OCI-M1 (cell line): ENCODE measurements at regions not wholly inside any gene's neighbourhood (a gene's known extent, or its start where the extent isn't known, plus 50 kb on each side); places are given as distances from the start of the nearest gene placed in this dataset.
A peak's percentile ranks its signal among the peaks of the same experiment; 100 is the strongest.

Experiments
- DNase-seq: peaks from one replicate; lab custom pipeline; 2025; lab: John Stamatoyannopoulos, UW

DNA sequence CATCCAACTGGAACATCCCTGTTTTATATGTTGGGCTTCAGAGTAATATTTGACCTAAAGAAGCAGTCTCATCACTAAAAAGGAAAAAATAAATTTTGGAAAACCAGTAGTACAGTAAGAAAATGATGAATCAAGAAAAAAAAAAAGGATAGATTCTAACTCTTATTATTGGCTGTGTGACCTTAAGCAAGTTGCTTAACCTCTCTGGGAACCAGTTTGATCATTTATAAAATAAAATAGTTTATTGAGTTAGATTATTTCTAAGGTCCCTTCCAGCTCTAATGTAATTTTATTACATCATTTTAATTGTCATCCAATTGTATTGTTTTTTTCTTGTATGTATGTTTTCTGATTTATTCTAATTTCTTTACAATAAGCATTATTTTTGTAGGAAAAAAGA lies 127.0 kb downstream of the PRELID2 start:
- DNase-seq = no peak

DNA sequence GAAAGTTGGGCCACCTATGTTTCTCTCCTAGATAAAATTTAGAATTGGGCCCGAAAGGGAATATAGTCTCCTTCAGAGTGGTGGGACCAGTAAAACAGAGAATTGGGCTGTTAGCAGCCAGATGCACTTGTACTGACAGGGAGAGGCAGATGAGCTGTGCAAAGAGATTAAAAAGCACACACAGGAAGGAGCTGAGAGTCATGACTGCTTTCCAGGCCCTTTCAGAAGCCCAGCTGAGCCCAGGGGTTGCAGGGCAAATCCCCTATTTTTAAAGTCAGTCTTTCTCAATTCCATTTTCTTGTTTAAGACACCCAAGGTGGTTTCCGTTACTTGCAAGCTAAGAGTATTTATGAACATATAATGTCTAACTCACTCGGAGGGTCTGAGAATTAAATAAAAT lies 130.4 kb downstream of the PRELID2 start:
- no peak for DNase-seq

DNA sequence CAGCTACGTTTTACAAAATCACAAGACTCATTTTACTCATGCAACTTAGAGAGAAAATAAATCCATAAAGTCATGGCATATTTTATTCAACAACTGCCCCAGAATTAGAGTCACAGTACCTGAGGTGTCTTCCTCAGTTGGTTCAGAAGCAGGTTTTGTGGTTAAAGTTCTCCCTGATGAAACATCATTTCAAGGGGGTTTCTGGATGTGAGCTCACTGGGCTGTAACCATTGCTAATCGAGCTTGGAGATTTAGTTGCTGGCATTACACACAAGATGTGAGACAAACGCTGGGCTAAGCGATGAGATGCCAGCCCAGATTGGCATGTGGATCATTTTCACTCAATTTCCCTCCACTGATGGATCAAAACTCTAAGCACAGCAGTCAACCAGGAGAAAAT lies 131.3 kb downstream of the PRELID2 start:
- no peak for DNase-seq

DNA sequence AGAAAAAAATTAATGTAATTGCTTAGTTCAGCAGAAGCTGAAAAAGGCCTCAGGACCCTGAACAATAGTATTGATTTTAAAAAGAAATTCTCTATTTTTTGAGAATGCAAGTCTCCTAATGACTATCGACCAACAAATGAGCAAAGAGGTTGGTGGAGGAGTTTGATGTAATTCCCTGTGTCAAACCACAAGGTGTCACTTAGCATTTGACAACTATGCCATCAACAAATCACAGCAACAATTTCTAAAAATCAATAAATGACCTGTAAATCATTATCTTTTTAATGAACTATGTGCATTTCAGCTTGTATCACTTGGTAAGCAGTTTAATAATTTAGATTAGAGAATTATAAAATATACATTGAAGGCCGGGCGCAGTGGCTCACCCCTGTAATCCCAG lies 133.7 kb downstream of the PRELID2 start:
- no peak for DNase-seq

DNA sequence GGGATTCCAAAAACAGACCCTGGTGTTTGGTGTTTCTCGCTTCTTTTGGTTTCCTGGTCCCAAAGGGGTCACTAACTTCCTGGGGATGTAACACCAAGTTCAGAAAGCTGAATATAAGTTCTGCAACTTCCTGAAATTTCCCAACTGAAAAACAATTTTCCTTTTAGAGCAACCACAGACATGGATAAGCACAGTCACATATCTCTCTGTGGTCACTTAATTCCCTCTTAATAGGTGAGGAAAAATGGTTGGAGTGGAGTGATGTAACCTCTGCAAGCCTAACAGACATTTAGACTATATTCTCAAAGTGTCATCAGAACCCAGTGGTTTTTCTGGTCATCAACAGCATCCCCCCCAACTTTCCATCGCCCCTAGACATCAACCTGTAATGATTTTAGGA lies 135.3 kb downstream of the PRELID2 start:
- no peak for DNase-seq

DNA sequence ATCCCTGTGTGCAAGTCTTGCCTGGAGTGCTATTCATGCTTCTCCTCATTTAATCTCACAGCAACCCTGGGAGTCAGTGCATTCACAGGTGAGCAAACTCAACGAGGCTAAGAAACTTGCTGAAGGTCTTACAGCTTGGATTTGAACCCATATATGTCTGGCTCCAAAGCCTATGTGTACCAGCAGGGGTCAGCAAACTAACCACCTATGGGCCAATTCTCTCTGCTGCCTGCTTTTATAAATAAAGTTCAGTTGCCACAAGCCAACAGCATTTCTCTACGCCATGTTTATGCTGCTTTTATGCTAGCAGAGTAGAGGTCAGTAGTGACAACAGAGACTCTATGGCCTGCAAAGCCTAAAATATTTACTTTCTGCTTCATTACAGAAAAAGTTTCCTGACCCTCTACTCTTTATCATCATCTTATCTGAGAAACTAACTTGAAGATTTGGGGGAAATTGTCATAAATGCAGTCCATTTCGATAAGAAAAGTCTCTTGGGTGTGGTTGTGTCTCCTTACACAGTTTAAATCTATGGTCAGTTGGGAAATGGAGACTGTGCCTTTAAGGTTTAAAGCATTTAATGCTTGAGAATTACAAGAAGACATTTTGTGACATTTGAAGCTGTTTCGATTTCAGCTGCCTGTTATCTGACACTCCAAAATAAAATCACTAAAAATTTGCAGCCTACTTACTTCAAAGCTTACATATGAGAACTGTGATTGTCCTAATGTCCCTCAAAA lies 137.7 kb downstream of the PRELID2 start:
- peak; percentile 87 for DNase-seq

DNA sequence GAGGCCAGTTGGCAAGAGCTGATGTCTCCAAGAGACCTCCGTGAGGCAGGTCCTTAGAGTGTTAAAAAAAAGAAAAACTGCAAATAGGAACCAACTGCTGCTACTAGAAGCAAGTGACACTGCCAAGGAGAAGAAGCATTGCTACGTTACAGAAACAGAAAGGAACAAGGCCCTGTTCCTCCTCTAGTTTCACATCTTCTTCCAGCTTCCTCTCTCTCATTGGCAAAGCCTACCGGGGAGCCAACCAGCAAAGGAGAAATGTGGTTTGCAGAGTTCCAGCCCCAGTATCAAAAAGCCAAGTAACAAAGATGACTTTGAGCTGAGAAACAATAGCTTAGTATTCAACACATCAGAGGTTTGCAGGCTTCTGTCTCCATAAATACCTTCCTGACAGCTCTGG lies 145.9 kb downstream of the PRELID2 start:
- DNase-seq = no peak

DNA sequence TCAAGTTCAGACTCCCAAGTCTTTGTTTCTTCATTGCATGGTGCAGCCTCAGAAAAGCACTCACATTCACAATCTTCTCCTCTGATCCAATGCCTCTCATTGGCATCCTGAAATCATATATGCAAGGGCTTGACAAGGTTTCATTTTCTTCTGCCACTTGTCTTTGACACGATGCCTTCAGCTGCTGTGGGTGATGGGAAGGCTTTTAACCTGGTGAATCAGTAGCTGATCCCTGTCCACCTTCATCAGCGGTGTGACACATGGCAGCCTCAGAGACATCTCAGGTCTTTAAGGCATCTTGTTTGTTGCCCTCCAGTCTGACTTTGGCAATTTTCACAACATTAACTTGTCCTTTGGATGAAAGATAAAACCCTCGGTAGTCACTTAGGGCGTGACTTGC lies 147.2 kb downstream of the PRELID2 start:
- DNase-seq = no peak

DNA sequence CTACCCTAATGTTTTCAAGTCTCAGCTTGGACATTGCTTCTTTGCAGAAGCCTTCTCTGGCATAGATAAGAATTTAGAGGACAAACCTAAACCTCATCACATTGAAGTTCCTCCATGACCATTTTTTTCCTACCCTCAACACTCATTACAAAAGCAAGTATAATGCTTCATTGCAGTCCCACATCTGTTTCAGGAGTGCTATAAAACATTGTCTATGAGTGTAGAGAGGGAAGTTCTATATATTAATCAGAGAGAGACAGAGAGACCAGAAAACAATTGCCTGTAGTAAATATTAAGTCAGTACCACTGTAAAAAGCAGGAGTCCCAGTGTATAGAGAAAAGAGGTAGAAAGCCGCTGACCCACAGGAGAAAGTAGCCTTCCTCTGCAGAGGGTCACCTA lies 149.7 kb downstream of the PRELID2 start:
- no peak for DNase-seq

DNA sequence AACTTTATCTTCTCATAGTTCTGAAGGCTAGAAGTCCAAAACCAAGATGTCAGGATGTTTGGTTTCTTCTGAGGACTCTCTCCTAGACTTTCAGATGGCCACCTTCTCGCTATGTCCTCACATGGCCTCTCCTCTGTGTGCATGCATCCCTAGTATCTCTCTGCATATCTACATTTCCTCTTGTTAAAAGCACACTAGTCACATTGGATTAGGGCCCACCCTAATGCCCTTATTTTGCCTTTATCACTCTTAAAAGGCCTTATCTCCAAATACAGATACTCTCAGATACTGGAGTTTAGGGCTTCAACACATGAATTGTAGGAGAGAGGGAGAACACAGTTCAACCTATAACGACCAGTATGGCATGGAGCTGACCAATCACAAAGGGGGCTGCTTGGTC lies 151.7 kb downstream of the PRELID2 start:
- DNase-seq = no peak

DNA sequence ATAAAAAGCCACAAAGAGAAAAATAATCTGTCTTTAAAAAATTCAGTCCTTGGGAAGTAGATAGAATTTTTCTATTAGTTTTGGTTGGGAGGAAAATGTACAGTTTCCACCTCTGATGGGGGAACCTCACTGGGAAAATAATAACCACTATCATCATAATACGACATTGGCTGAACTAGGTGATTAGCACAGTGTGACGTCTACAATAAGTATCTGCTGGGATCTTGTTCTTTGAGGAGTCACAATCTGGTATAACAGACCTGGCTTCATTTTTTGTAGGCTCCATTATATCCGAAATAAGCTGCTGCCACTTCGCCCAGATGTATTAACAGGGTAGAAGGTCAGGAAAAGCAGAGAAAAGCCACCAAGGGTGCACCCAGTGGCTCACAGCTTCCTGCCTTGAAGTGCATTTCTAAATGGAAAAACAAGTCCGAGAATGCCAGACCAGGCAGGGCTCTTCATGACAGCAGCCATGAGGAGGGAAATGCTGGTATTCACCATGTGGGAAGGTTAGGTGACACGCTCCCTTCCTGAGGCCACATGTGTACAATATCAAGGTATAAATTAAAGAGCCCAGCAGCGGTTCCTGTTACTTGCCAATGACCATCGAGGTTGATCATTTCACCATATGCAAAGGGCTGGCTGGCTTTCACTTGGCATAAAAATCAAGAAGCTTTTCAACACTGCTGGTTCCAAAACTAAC lies 152.8 kb downstream of the PRELID2 start:
- no peak for DNase-seq

DNA sequence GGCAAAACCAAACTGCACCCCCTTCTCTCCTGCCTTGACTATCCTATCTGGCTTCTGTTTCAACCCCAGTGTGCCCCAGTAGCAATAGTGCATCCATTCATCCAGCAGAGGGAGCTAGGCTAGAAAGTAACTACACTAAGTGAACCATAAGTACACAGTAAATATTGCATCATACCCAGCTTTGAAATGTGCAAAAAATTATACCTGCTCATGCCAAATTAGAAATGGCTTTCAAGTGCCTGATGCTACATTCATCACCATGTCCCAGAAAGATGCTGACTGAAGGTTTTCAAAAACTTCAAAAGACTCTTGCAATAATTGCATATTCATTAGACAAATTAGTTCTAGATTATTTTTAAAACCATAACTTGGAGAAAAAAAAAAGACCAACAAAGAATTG lies 153.5 kb downstream of the PRELID2 start:
- peak; percentile 94 for DNase-seq

DNA sequence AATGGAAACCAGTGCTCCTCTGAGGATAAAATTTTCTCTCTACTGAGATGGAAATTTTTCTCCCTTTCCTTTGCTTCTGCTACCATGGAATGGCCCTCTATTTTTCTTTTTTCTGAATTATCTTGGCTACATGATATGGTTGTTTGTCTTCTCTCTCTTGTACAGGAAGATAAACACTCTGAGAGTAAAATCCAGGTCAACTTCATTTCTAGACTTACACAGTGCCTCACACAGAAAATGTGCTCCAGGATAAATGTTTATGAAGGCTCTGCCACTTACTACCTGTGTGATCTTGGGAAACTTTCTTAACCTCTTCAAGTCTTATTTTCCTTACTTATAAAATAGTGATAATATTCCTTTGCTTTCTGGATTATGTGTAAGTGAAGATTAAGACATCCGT lies 153.9 kb downstream of the PRELID2 start:
- DNase-seq = no peak

DNA sequence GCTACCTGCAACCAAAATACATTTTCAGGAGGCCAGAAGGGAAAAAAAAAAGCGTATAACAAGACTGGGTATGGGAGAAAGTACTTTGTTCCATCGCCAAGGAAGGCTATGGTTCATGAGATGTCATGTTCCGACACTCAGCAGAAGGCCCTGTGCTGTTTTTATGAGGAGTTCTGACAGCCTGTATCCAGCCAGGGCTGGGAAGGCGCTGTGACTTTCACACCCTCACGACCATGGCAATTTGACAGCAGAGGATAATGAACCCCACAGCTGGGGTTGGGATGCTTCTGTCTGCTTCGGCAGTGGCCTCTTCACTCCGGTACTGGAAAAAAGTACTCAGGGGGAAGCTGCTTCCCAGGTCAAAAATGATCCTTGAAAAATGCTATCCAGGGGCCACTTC lies 154.4 kb downstream of the PRELID2 start:
- no peak for DNase-seq

DNA sequence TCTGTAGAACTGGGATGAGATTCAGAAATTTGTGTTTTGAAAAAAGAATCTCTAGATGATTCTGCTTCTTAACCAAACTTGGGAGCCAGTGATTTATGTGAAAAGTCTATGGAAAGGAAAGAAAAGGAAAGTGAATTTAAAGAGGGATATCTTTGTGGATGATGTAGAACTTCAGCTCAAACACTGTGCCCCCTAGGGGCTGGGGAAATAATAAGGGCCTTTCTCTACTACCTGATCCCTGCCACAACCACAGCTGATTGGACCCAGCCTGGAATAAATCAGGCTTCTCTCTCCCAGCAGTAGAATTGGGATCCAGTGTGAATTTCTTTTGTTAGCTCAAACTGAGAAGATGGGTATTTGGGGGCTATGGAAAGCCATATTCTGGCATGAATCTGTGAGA lies 155.0 kb downstream of the PRELID2 start:
- DNase-seq = peak; percentile 63

DNA sequence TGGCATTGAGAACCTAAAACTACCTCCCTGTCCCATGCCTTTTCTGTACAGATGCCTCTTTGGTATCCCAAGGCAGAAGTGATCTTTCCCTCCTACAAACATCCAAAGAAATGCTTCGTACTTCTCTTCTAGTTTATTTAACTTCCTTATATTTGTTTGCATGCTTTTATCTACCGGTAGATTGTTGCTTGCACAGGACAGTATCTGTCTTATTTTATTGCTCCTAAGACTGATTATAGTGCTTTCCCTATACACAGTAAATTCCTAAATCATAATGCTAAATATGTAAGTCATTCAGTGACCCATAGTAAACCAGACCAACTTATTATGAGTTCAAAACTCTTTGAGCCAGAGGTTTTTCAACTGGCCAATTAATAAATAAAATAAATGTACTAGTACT lies 156.9 kb downstream of the PRELID2 start:
- DNase-seq = no peak

DNA sequence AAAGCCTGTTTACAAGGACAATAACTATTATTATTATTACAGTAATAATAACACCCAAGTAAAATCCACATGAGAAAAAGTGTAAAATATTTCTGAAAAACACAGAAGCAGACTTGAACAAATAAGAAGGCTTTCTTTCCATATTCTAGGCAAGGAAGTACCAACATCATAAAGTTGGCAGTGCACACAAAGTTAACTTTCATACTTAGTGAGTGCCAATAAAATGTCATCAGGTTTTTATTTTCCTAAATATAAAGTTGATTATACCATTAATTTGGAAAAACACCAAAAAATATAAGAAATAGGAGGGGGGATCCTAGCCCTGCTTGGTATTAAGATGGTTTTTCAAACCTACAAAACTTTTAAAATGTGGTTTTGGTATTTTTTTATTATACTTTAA lies 161.4 kb downstream of the PRELID2 start:
- no peak for DNase-seq

DNA sequence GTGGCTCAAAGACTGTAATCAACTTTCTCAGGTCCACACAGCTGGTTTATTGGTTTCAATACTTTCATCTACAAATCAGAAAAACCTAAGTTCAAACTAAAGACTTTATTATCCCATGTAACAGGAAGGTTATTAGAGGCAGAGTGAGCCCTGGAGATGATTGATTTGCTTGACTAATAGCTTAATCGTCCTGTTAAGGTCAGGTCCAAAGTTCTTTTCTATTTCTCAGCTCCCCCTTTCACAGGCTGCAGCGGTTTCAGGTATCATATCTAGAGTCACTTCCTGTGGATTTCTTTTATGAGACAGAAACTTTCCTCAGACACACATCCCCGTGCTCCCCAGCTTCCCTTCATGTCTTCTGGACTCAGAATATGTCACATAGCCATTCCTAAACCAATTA lies 166.4 kb downstream of the PRELID2 start:
- no peak for DNase-seq

DNA sequence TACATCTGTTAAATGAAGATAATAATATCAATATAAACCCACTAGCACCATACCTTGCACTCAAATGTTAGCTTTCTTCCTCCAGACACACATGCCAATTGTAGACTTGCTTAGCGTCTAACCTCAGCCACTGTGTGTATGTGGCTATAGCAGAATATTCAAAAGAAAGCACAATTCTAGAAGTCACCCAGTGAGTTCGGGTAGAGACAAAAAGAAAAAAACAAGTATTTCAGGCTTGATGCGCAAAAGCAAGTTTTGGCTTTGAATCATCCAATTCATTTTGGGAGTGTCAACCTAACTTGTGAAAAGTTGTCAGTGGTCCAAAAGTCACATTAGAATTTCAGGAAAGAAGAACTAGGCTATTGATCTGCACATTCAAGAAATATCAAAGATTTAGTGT lies 167.4 kb downstream of the PRELID2 start:
- no peak for DNase-seq

DNA sequence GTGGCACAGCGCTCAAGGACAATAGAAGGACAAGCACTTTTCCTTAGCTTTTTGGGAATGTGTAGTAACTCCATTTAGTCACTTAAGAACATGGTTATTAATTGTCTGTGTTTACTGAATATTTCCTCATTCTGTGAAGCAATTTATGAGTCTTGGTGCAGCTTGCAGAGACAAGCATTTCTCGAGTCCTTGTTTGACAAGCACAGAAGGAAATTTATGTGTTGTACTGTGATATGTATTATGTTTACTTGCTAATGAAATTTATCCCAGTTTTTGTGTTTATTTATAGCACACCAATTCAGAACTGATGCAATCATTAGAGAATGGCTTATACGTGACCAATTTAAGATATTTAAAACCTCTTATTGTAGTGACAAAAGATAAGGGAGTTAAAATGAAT lies 168.6 kb downstream of the PRELID2 start:
- DNase-seq = no peak

DNA sequence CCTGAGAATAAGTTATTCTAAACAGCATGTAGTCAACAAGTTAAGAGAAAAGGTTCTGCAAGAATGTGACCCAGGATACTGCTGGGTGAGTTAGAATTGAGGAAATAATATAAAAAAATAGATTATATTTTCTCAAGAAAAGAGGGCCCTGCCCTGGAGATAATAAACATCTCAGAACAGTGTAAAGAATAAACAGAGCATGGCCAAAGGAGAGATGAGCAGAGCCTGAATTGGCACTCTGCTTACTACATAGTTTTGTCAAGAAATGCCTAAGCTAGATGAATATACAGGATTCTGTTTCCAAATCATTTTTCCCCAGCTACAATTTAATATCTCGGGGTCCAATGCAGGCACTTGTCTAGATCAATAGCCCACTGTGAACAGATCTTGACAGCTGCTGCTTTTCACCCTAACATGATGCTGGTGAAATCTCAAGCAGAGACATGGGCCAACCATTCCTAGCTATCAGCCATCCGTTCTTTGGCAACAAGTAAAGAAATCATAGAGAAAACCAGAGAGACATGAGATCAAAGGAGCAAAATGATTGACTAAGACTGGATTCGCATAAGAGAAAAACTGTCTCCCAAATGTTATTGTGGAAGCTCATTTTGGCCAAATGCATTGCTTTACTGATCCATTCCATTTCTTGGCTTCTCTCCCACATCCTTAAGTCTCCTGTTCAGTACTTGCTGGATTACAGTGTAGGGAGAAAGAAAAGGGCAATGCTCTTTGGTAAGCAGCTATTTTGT lies 173.2 kb downstream of the PRELID2 start:
- DNase-seq = no peak

DNA sequence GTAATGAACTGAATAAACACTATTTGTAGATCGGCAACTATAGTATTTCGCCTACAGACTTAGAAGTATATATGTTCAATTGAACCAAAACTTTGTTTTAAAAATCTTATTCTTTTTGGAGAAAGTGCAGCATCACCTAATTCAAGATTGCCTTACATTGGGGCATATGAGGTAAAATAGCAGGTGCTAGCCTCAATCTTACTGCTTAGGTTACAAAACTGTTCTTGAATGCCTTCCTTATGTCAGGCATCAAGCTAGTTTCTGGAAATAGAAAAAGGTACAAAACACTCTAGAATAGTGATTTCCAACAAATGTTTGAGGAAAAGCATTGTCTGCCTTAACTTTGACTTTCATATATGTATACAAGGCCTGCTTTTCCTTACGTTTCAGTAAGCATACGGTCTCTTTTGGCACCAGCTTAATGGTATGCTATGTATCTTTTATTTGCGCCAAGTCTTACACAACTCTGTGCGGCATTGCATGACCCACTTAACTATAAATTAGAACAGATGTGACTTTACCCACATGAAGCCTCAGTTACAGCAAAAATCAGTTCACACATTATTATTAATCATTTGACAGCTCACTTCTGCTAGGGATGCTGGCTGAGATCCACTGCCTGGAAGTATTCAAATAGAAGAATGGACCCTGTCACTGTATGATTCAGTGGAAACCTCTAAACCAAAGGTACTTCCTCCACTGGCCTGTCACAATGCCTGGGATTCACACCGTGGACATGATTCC lies 174.1 kb downstream of the PRELID2 start:
- no peak for DNase-seq

DNA sequence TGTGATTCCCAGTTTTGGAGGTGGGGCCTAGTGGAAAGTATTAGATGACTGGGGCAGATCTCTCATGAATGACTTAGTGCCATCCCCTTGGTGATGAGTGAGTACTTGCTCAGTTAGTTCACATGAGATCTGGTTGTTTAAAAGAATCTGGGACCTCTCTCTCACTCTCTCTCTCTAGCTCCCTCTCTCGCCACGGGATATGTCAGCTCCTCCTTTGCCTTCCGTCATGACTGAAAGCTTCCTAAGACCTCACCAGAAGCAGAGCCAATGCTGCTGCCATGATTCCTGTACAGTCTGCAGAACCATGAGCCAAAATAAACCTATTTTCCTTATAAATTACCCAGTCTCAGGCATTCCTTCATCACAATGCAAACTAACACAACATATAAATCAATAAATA lies 176.7 kb downstream of the PRELID2 start:
- DNase-seq = no peak
